ENCODE measurements at regions not wholly inside any gene's neighbourhood (a gene's known extent, or its start where the extent isn't known, plus 50 kb on each side); places are given as distances from the start of the nearest gene placed in this dataset.
"Not testable (repeated sequence)": the region's sequence is repeated elsewhere in the genome, so short reads cannot be mapped to it uniquely, and the experiment has no call there.

GRCh38 chrY:19465809-19466208 is 278.7 kb downstream of the KDM5D start:
- H3K9me3 ChIP-seq (ENCODE audit: control insufficient read depth, low read length) = no peaks in the 10 kb centered on the region
- no peaks in the 10 kb centered on the region for H3K36me3 ChIP-seq (ENCODE audit: control insufficient read depth, insufficient read depth, low read length)
- no peaks in the 10 kb centered on the region for H3K27me3 ChIP-seq (ENCODE audit: control insufficient read depth, insufficient read depth, low read length, poor library complexity, severe bottlenecking)
- H3K4me3 ChIP-seq (ENCODE audit: insufficient read depth, low read depth, low read length) = no peak overlapping the region
- H3K4me1 ChIP-seq (ENCODE audit: control insufficient read depth, insufficient read depth, low read length) = no peaks in the 10 kb centered on the region
- no peak overlapping the region for H3K27ac ChIP-seq (ENCODE audit: insufficient read depth, low read depth, low read length, poor library complexity, severe bottlenecking)

- no peaks in the 10 kb centered on the region for H3K36me3 ChIP-seq (ENCODE audit: control insufficient read depth, insufficient read depth, low read length)
- no peak overlapping the region for H3K27ac ChIP-seq (ENCODE audit: insufficient read depth, low read depth, low read length, poor library complexity, severe bottlenecking)
- H3K9me3 ChIP-seq (ENCODE audit: control insufficient read depth, low read length) = no peaks in the 10 kb centered on the region
- H3K4me3 ChIP-seq (ENCODE audit: insufficient read depth, low read depth, low read length) = no peak overlapping the region
- no peaks in the 10 kb centered on the region for H3K27me3 ChIP-seq (ENCODE audit: control insufficient read depth, insufficient read depth, low read length, poor library complexity, severe bottlenecking)
- no peaks in the 10 kb centered on the region for H3K4me1 ChIP-seq (ENCODE audit: control insufficient read depth, insufficient read depth, low read length)
Measured at GRCh38 chrY:19456855-19457448, 287.6 kb downstream of the KDM5D start.

GRCh38 chrY:19433059-19433458 is 311.5 kb downstream of the KDM5D start:
- H3K4me1 ChIP-seq (ENCODE audit: control insufficient read depth, insufficient read depth, low read length) = no peaks in the 10 kb centered on the region
- no peak overlapping the region for H3K27ac ChIP-seq (ENCODE audit: insufficient read depth, low read depth, low read length, poor library complexity, severe bottlenecking)
- H3K9me3 ChIP-seq (ENCODE audit: control insufficient read depth, low read length) = no peaks in the 10 kb centered on the region
- H3K36me3 ChIP-seq (ENCODE audit: control insufficient read depth, insufficient read depth, low read length) = no peaks in the 10 kb centered on the region
- no peak overlapping the region for H3K4me3 ChIP-seq (ENCODE audit: insufficient read depth, low read depth, low read length)
- WGBS, 2 experiments = 12 to 14% methylated on average over 2 of the region's 4 CpGs
- H3K27me3 ChIP-seq (ENCODE audit: control insufficient read depth, insufficient read depth, low read length, poor library complexity, severe bottlenecking) = no peaks in the 10 kb centered on the region

DNA sequence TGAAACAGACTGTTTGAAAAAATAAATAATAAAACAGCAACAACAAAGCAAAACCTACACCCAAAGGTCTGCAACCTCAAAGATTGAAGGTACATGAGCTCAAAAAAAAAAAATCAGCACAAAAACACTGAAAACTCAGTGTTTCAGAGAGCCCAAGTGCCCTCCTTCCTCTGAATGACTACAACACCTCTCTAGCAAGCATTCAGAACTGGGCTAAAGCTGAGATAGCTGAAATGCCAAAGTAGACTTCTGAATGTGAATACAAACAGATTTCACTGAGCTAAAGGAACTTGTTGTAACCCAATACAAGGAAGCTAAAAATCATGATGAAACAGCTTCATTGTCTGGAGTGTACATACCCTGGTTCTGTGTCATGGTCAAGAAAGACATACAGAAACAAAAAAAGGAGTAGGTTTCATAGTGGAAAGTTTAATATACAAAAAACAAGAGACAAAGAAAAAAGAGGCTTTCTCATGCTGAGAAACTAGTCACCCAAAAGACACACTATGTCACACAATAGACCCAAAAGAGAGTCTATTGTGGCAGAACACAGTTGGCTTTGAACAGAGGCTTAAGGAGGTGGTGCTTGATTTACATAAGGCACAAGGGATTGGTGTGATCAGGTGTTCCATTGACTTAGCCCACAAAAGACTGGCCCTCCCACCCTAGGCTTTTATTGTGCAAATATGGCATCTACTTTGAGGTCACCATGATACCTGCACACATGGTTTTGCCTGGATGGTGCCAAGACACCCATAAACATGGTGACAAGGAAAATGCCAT is 316.6 kb downstream of the KDM5D start:
- no peaks in the 10 kb centered on the region for H3K36me3 ChIP-seq (ENCODE audit: control insufficient read depth, insufficient read depth, low read length)
- no peak overlapping the region for H3K27ac ChIP-seq (ENCODE audit: insufficient read depth, low read depth, low read length, poor library complexity, severe bottlenecking)
- no peaks in the 10 kb centered on the region for H3K27me3 ChIP-seq (ENCODE audit: control insufficient read depth, insufficient read depth, low read length, poor library complexity, severe bottlenecking)
- H3K4me1 ChIP-seq (ENCODE audit: control insufficient read depth, insufficient read depth, low read length) = no peaks in the 10 kb centered on the region
- H3K4me3 ChIP-seq (ENCODE audit: insufficient read depth, low read depth, low read length) = no peak overlapping the region
- H3K9me3 ChIP-seq (ENCODE audit: control insufficient read depth, low read length) = no peaks in the 10 kb centered on the region

- WGBS, 2 experiments = 30 to 45% methylated on average over 2 to 5 of the region's 5 CpGs
- not testable (repeated sequence) for H3K4me1 ChIP-seq (ENCODE audit: control insufficient read depth, insufficient read depth, low read length); H3K4me3 ChIP-seq (ENCODE audit: insufficient read depth, low read depth, low read length)
Measured at GRCh38 chrY:19427191-19427590, 317.3 kb downstream of the KDM5D start.

GRCh38 chrY:19410980-19411766 is 333.4 kb downstream of the KDM5D start:
- Histone ChIP-seq H3K27ac (ENCODE audit: insufficient read depth, low read depth, low read length, poor library complexity, severe bottlenecking) (no peak overlapping the region), H3K4me1 (ENCODE audit: control insufficient read depth, insufficient read depth, low read length) (no peaks in the 10 kb centered on the region), H3K36me3 (ENCODE audit: control insufficient read depth, insufficient read depth, low read length) (no peaks in the 10 kb centered on the region), H3K9me3 (ENCODE audit: control insufficient read depth, low read length) (no peaks in the 10 kb centered on the region), H3K4me3 (ENCODE audit: insufficient read depth, low read depth, low read length) (no peak overlapping the region), H3K27me3 (ENCODE audit: control insufficient read depth, insufficient read depth, low read length, poor library complexity, severe bottlenecking) (no peaks in the 10 kb centered on the region)
- 80 to 83% methylated on average over 3 of the region's 3 CpGs for WGBS, 2 experiments

More at GRCh38 chrY:19427191-19427590, 317.3 kb downstream of the KDM5D start:
- not testable (repeated sequence) for H3K9me3 ChIP-seq (ENCODE audit: control insufficient read depth, low read length); H3K36me3 ChIP-seq (ENCODE audit: control insufficient read depth, insufficient read depth, low read length); H3K27me3 ChIP-seq (ENCODE audit: control insufficient read depth, insufficient read depth, low read length, poor library complexity, severe bottlenecking); H3K27ac ChIP-seq (ENCODE audit: insufficient read depth, low read depth, low read length, poor library complexity, severe bottlenecking)

DNA sequence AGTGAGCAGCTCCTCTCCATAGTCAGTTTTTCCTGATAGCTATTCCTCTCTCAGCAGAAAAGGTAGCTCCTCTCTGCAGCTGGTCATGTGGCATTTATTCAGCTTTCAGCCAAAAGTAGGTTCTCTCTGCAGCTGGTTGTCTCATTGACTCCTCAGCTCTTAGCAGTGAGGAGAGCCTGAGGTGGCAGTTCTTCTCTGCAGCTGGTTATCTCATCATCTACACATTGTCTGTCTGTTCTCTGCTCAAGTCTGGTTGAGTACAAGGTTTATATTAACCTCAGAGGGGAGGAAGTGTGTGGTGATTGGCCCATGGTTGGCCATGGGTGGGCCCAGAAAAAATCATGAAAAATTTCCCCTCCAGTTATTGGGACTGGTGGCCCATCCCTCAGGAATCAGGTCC is 338.3 kb downstream of the KDM5D start:
- H3K4me3 ChIP-seq (ENCODE audit: insufficient read depth, low read depth, low read length) = no peak overlapping the region
- no peaks in the 10 kb centered on the region for H3K36me3 ChIP-seq (ENCODE audit: control insufficient read depth, insufficient read depth, low read length)
- H3K27me3 ChIP-seq (ENCODE audit: control insufficient read depth, insufficient read depth, low read length, poor library complexity, severe bottlenecking) = no peaks in the 10 kb centered on the region
- H3K9me3 ChIP-seq (ENCODE audit: control insufficient read depth, low read length) = no peaks in the 10 kb centered on the region
- H3K27ac ChIP-seq (ENCODE audit: insufficient read depth, low read depth, low read length, poor library complexity, severe bottlenecking) = no peak overlapping the region
- H3K4me1 ChIP-seq (ENCODE audit: control insufficient read depth, insufficient read depth, low read length) = no peaks in the 10 kb centered on the region

- H3K9me3 ChIP-seq (ENCODE audit: control insufficient read depth, low read length) = no peaks in the 10 kb centered on the region
- WGBS, 2 experiments = 96 to 100% methylated on average over 4 of the region's 4 CpGs
- no peaks in the 10 kb centered on the region for H3K36me3 ChIP-seq (ENCODE audit: control insufficient read depth, insufficient read depth, low read length)
- H3K27me3 ChIP-seq (ENCODE audit: control insufficient read depth, insufficient read depth, low read length, poor library complexity, severe bottlenecking) = no peaks in the 10 kb centered on the region
- H3K27ac ChIP-seq (ENCODE audit: insufficient read depth, low read depth, low read length, poor library complexity, severe bottlenecking) = no peak overlapping the region
- no peaks in the 10 kb centered on the region for H3K4me1 ChIP-seq (ENCODE audit: control insufficient read depth, insufficient read depth, low read length)
- no peak overlapping the region for H3K4me3 ChIP-seq (ENCODE audit: insufficient read depth, low read depth, low read length)
Measured at GRCh38 chrY:19405598-19405997, 338.9 kb downstream of the KDM5D start.

DNA sequence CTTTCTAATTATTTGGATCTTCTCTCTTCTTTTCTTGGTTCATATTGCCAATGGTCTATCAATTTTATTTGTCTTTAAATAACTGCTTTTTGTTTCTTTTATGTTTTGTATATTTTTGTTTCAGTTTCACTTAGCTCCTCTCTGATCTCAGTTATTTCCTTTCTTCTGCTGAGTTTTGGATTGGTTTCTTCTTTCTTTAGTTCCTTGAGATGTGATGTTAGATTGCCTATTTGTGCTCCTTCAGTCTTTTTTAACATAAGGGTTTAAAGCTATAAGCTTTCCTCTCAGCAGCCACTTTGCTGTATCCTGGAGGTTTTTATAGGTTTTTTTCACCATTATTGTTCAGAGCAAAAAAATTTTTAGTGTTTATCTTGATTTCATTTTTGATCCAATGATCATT is 351.6 kb downstream of the KDM5D start:
- Histone ChIP-seq H3K27me3 (ENCODE audit: control insufficient read depth, insufficient read depth, low read length, poor library complexity, severe bottlenecking) (no peaks in the 10 kb centered on the region), H3K4me1 (ENCODE audit: control insufficient read depth, insufficient read depth, low read length) (no peaks in the 10 kb centered on the region), H3K27ac (ENCODE audit: insufficient read depth, low read depth, low read length, poor library complexity, severe bottlenecking) (no peak overlapping the region), H3K4me3 (ENCODE audit: insufficient read depth, low read depth, low read length) (no peak overlapping the region), H3K36me3 (ENCODE audit: control insufficient read depth, insufficient read depth, low read length) (no peaks in the 10 kb centered on the region), H3K9me3 (ENCODE audit: control insufficient read depth, low read length) (no peaks in the 10 kb centered on the region)

DNA sequence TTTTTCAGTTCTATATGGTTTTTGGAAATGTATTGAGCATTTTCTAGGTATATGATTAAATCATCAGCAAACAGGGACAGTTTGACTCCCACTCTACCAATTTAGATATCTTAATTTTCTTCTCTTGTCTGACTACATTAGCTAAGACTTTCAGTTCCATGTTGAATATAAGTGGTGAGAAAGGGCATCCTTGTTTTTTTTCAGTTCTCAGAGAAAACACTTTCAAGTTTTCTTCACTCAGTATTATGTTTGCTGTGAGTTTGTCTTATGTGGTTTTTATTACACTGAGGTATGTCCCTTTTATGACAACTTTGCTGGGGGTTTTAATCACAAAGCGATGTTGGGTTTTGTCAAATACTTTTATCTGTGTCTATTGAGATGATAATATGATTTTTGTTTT is 352.6 kb downstream of the KDM5D start:
- Histone ChIP-seq H3K27me3 (ENCODE audit: control insufficient read depth, insufficient read depth, low read length, poor library complexity, severe bottlenecking) (no peaks in the 10 kb centered on the region), H3K4me1 (ENCODE audit: control insufficient read depth, insufficient read depth, low read length) (no peaks in the 10 kb centered on the region), H3K4me3 (ENCODE audit: insufficient read depth, low read depth, low read length) (no peak overlapping the region), H3K27ac (ENCODE audit: insufficient read depth, low read depth, low read length, poor library complexity, severe bottlenecking) (no peak overlapping the region), H3K36me3 (ENCODE audit: control insufficient read depth, insufficient read depth, low read length) (no peaks in the 10 kb centered on the region), H3K9me3 (ENCODE audit: control insufficient read depth, low read length) (no peaks in the 10 kb centered on the region)
- WGBS, 2 experiments = 80 to 100% methylated on average over 1 of the region's 1 CpG
